HEK293 (cell line): ENCODE measurements at regions not wholly inside any gene's neighbourhood (a gene's known extent, or its start where the extent isn't known, plus 50 kb on each side); places are given as distances from the start of the nearest gene placed in this dataset.

Source experiments
- CTCF ChIA-PET: fragments of 350-600 bp; formaldehyde crosslinking; extraction: SDS; loops from one replicate; lab custom pipeline; 2021; ENCODE audit warnings: antibody characterized with exemption; lab: Yijun Ruan, JAX
- POLR2A ChIA-PET: fragments of 300-600 bp; formaldehyde crosslinking; extraction: SDS; loops from one replicate; lab custom pipeline; 2020; ENCODE audit warnings: antibody characterized with exemption, inconsistent platforms; lab: Yijun Ruan, JAX
- H3K27ac ChIP-seq: fragments of 200-500 bp; sonication (Bioruptor generic); 2 replicates; pipeline ENCODE4 v1.5.1; 2014; ENCODE audit warnings: low read depth, low read length, control low read depth, inconsistent platforms; ENCODE audit errors: extremely low read depth
- H3K36me3 ChIP-seq, 2 experiments: fragments of 200-500 bp in 1 of 2; sonication (Bioruptor generic) in 1 of 2; 1 replicate in 1 of 2; 2 replicates in 1 of 2; pipeline ENCODE4 v1.5.1; 2014 to 2017; ENCODE audit warnings: inconsistent platforms in 2 of 2, low read length in 2 of 2; ENCODE audit not compliant: control insufficient read depth in 2 of 2, insufficient read depth in 1 of 2
- H3K4me1 ChIP-seq: fragments of 200-500 bp; sonication (Bioruptor generic); 2 replicates; pipeline ENCODE4 v1.5.1; 2014; ENCODE audit warnings: mild to moderate bottlenecking, low read length, inconsistent platforms; ENCODE audit not compliant: control insufficient read depth, insufficient read depth
- H3K4me3 ChIP-seq: 2 replicates; pipeline ENCODE4 v1.5.1; 2011; ENCODE audit warnings: low read depth, mild to moderate bottlenecking, control low read depth, low read length, moderate library complexity
- H3K9me3 ChIP-seq: fragments of 200-500 bp; sonication (Bioruptor generic); 2 replicates; pipeline ENCODE4 v1.5.1; 2014; ENCODE audit warnings: low read depth, low read length, inconsistent platforms; ENCODE audit not compliant: control insufficient read depth, insufficient read depth
- HIC1 ChIP-seq: fragments of 450-650 bp; formaldehyde crosslinking; IDR thresholded peaks from 2 replicates; pipeline ENCODE4 v1.5.1; 2016; ENCODE audit warnings: missing biosample characterization, missing genetic modification characterization
- KLF1 ChIP-seq: fragments of 450-650 bp; formaldehyde crosslinking; IDR thresholded peaks from 2 replicates; pipeline ENCODE4 v1.5.1; 2016; ENCODE audit warnings: missing biosample characterization, missing genetic modification characterization
- PATZ1 ChIP-seq: fragments of 450-650 bp; formaldehyde crosslinking; IDR thresholded peaks from 2 replicates; pipeline ENCODE4 v1.5.1; 2016; ENCODE audit warnings: missing biosample characterization, missing genetic modification characterization
- ZBTB26 ChIP-seq: fragments of 450-650 bp; formaldehyde crosslinking; optimal IDR thresholded peaks from 2 replicates; pipeline ENCODE3; 2016; ENCODE audit warnings: missing biosample characterization, mild to moderate bottlenecking, missing genetic modification characterization
- ZNF114 ChIP-seq: fragments of 450-650 bp; formaldehyde crosslinking; IDR thresholded peaks from 2 replicates; pipeline ENCODE4 v1.5.0; 2017; ENCODE audit warnings: missing biosample characterization, missing genetic modification characterization
- ZNF138 ChIP-seq: fragments of 450-650 bp; formaldehyde crosslinking; IDR thresholded peaks from 2 replicates; pipeline ENCODE4 v1.5.1; 2016; ENCODE audit warnings: missing biosample characterization, missing genetic modification characterization, borderline replicate concordance
- ZNF146 ChIP-seq: fragments of 450-650 bp; formaldehyde crosslinking; IDR thresholded peaks from 2 replicates; pipeline ENCODE4 v1.5.1; 2016; ENCODE audit warnings: missing biosample characterization, missing genetic modification characterization
- ZNF174 ChIP-seq: fragments of 450-650 bp; formaldehyde crosslinking; IDR thresholded peaks from 2 replicates; pipeline ENCODE4 v1.5.0; 2017; ENCODE audit warnings: missing biosample characterization, mild to moderate bottlenecking, missing genetic modification characterization
- ZNF202 ChIP-seq: fragments of 450-650 bp; formaldehyde crosslinking; IDR thresholded peaks from 2 replicates; pipeline ENCODE4 v1.5.1; 2016; ENCODE audit warnings: missing biosample characterization, missing genetic modification characterization, borderline replicate concordance
- ZNF24 ChIP-seq: fragments of 450-650 bp; formaldehyde crosslinking; IDR thresholded peaks from 2 replicates; pipeline ENCODE4 v1.5.1; 2016; ENCODE audit warnings: missing biosample characterization, missing genetic modification characterization
- ZNF280C ChIP-seq: fragments of 450-650 bp; formaldehyde crosslinking; IDR thresholded peaks from 2 replicates; pipeline ENCODE4 v1.5.1; 2016; ENCODE audit warnings: missing biosample characterization, missing genetic modification characterization
- ZNF335 ChIP-seq: fragments of 450-650 bp; formaldehyde crosslinking; conservative IDR thresholded peaks from 2 replicates; pipeline ENCODE4 v1.5.1; 2016; ENCODE audit warnings: missing biosample characterization, missing genetic modification characterization
- ZNF510 ChIP-seq: fragments of 450-650 bp; formaldehyde crosslinking; IDR thresholded peaks from 2 replicates; pipeline ENCODE4 v1.5.1; 2018; ENCODE audit warnings: mild to moderate bottlenecking, missing genetic modification characterization, missing biosample characterization; ENCODE audit not compliant: insufficient replicate concordance
- ZNF548 ChIP-seq: fragments of 450-650 bp; formaldehyde crosslinking; IDR thresholded peaks from 2 replicates; pipeline ENCODE4 v1.5.1; 2016; ENCODE audit warnings: missing biosample characterization, missing genetic modification characterization
- ZNF658 ChIP-seq: fragments of 450-650 bp; formaldehyde crosslinking; IDR thresholded peaks from 2 replicates; pipeline ENCODE4; 2016; ENCODE audit warnings: missing biosample characterization, missing genetic modification characterization
- ZNF677 ChIP-seq: fragments of 450-650 bp; IDR thresholded peaks from 2 replicates; pipeline ENCODE4 v1.5.0; 2018; ENCODE audit warnings: missing biosample characterization, mild to moderate bottlenecking, missing genetic modification characterization, moderate library complexity
- ZNF701 ChIP-seq: fragments of 450-650 bp; formaldehyde crosslinking; IDR thresholded peaks from 2 replicates; pipeline ENCODE4 v1.5.1; 2016; ENCODE audit warnings: missing biosample characterization, missing genetic modification characterization
- ZNF776 ChIP-seq: fragments of 450-650 bp; formaldehyde crosslinking; IDR thresholded peaks from 2 replicates; pipeline ENCODE4 v1.5.0; 2017; ENCODE audit warnings: missing biosample characterization, missing genetic modification characterization, borderline replicate concordance
- ZNF791 ChIP-seq: fragments of 450-650 bp; formaldehyde crosslinking; IDR thresholded peaks from 2 replicates; pipeline ENCODE4 v1.5.1; 2016; ENCODE audit warnings: missing biosample characterization, missing genetic modification characterization
- TF ChIP-seq, protein P1 (sequence below): fragments of 450-650 bp; formaldehyde crosslinking; IDR thresholded peaks from 2 replicates; pipeline ENCODE4 v1.5.1; 2016; ENCODE audit warnings: missing biosample characterization, missing genetic modification characterization
- TF ChIP-seq, protein P2 (sequence below): fragments of 450-650 bp; formaldehyde crosslinking; IDR thresholded peaks from 2 replicates; pipeline ENCODE4 v1.5.1; 2016; ENCODE audit warnings: missing biosample characterization, missing genetic modification characterization
- TF ChIP-seq, protein P3 (sequence below): fragments of 450-650 bp; IDR thresholded peaks from 2 replicates; pipeline ENCODE4 v1.5.1; 2018; ENCODE audit warnings: missing biosample characterization, mild to moderate bottlenecking, missing genetic modification characterization
- TF ChIP-seq, protein P4 (sequence below): IDR thresholded peaks from 2 replicates; pipeline ENCODE4 v1.6.1; 2011; ENCODE audit warnings: mild to moderate bottlenecking, low read depth, low read length, borderline replicate concordance

DNA sequence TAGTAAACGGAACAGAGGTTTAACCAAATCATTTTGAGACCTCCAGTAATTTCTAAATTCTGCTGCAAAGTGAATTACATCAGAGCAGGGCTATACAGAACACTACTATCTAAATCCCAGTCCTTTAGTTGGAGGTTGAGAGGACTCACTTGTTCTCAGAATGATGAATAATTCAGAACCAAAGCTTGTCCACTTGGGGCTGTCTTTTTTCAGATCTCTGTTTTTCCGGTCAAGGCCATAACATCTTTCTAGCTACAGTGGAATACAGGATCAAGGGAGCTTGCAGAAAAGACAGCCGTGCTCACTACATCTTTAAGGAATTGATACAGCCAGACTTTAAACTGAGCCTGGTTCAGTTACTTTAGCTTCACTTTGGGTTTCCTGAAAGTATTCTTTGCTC is 194.5 kb downstream of the EFHB start:
- H3K27ac ChIP-seq: no peak overlapping the region
- ChIA-PET POLR2A (no interaction called here), CTCF (no interaction called here)
- no peak overlapping the region for H3K4me3 ChIP-seq
- H3K9me3 ChIP-seq: no peaks in the 10 kb centered on the region
- TF ChIP-seq ZNF138 (tag by site-specific recombination): no peak
- no peak for TF ChIP-seq ZNF335 (tag by site-specific recombination)
- TF ChIP-seq ZNF510 (tag by site-specific recombination): no peak
- no peak for TF ChIP-seq PATZ1 (tag by site-specific recombination)
- TF ChIP-seq, protein P1, sequence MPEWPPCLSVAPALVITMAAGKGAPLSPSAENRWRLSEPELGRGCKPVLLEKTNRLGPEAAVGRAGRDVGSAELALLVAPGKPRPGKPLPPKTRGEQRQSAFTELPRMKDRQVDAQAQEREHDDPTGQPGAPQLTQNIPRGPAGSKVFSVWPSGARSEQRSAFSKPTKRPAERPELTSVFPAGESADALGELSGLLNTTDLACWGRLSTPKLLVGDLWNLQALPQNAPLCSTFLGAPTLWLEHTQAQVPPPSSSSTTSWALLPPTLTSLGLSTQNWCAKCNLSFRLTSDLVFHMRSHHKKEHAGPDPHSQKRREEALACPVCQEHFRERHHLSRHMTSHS (tag by site-specific recombination): no peak
- TF ChIP-seq ZNF146 (tag by site-specific recombination): no peak
- TF ChIP-seq KLF1 (tag by site-specific recombination): no peak
- no peak for TF ChIP-seq ZNF658 (tag by site-specific recombination)
- no peak for TF ChIP-seq ZNF791
- TF ChIP-seq, protein P2, sequence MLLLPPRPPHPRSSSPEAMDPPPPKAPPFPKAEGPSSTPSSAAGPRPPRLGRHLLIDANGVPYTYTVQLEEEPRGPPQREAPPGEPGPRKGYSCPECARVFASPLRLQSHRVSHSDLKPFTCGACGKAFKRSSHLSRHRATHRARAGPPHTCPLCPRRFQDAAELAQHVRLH (tag by site-specific recombination): no peak
- TF ChIP-seq ZNF776 (tag by site-specific recombination): no peak
- no peaks in the 10 kb centered on the region for H3K4me1 ChIP-seq
- no peaks in the 10 kb centered on the region for H3K36me3 ChIP-seq

DNA sequence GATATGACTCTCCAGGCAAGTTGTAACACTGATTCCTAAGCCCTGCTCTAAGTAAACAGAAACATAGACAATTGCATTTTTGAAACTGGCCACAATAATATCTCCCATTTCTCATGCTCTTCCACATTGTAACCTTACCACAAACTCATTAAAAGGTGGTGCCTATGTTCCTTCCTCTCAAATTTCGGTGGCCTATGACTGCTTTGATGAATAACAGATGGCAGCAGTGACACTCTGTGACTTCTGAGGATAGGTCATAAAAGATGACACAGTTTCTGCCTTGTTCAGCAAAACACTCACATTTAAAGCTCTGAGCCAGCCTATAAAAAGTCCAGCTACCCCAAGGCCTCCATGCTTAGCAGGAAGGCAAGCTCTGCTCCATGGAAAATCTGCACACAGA is 195.2 kb downstream of the EFHB start:
- Histone ChIP-seq H3K4me3 (no peak overlapping the region), H3K9me3 (no peaks in the 10 kb centered on the region), H3K36me3 (no peaks in the 10 kb centered on the region), H3K4me1 (no peaks in the 10 kb centered on the region), H3K27ac (no peak overlapping the region)
- POLR2A ChIA-PET: no interaction called here
- CTCF ChIA-PET: no interaction called here
- TF ChIP-seq ZNF548 (tag by site-specific recombination) (no peak), ZNF280C (no peak), ZNF24 (no peak), ZNF701 (no peak), HIC1 (tag by site-specific recombination) (no peak), ZNF138 (tag by site-specific recombination) (no peak), ZNF677 (tag by site-specific recombination) (no peak), ZNF202 (tag by site-specific recombination) (no peak), ZNF174 (tag by site-specific recombination) (no peak), ZNF114 (tag by site-specific recombination) (no peak), ZBTB26 (tag by site-specific recombination) (no peak)
- TF ChIP-seq, protein P3, sequence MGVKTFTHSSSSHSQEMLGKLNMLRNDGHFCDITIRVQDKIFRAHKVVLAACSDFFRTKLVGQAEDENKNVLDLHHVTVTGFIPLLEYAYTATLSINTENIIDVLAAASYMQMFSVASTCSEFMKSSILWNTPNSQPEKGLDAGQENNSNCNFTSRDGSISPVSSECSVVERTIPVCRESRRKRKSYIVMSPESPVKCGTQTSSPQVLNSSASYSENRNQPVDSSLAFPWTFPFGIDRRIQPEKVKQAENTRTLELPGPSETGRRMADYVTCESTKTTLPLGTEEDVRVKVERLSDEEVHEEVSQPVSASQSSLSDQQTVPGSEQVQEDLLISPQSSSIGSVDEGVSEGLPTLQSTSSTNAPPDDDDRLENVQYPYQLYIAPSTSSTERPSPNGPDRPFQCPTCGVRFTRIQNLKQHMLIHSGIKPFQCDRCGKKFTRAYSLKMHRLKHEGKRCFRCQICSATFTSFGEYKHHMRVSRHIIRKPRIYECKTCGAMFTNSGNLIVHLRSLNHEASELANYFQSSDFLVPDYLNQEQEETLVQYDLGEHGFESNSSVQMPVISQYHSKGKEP (tag by site-specific recombination): no peak
- TF ChIP-seq, protein P4, sequence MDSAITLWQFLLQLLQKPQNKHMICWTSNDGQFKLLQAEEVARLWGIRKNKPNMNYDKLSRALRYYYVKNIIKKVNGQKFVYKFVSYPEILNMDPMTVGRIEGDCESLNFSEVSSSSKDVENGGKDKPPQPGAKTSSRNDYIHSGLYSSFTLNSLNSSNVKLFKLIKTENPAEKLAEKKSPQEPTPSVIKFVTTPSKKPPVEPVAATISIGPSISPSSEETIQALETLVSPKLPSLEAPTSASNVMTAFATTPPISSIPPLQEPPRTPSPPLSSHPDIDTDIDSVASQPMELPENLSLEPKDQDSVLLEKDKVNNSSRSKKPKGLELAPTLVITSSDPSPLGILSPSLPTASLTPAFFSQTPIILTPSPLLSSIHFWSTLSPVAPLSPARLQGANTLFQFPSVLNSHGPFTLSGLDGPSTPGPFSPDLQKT: no peak
